Fibroblast of the aortic adventitia (primary cell): ENCODE measurements at regions not wholly inside any gene's neighbourhood (a gene's known extent, or its start where the extent isn't known, plus 50 kb on each side); places are given as distances from the start of the nearest gene placed in this dataset.

ENCODE experiments used
- DNase-seq: peaks from one replicate; pipeline ENCODE4 v3.0.0-alpha.2; 2010; ENCODE audit warnings: low read depth
- H3K4me3 ChIP-seq: 2 replicates; pipeline ENCODE4 v1.5.1; 2011; ENCODE audit warnings: low read depth, mild to moderate bottlenecking, control low read depth, low read length, moderate library complexity
- TF ChIP-seq, protein P1 (sequence below): IDR thresholded peaks from 2 replicates; pipeline ENCODE4 v1.5.1; 2011; ENCODE audit warnings: mild to moderate bottlenecking, low read length, control low read depth, inconsistent platforms; ENCODE audit not compliant: insufficient read depth

DNA sequence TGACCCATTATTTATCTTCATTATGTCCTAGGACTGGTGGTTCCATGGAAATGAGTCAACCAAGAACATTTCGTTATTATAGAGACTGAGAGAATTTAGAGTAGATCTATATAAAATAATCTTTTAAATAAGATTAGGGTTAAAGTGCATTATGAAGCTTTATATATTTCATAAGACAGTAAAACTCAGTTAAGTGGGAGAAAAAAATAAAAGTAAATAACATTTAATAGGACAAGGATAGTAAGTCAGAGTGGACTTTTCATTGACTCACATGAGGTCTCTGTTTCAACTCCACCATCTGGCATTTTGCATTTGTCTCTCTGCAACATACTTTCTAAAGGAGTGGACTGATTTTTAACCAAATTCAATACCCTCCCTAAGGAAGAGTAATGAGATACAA is 125.3 kb upstream of the CCDC68 start:
- no peak overlapping the region for H3K4me3 ChIP-seq
- no peak for DNase-seq
- TF ChIP-seq, protein P1, sequence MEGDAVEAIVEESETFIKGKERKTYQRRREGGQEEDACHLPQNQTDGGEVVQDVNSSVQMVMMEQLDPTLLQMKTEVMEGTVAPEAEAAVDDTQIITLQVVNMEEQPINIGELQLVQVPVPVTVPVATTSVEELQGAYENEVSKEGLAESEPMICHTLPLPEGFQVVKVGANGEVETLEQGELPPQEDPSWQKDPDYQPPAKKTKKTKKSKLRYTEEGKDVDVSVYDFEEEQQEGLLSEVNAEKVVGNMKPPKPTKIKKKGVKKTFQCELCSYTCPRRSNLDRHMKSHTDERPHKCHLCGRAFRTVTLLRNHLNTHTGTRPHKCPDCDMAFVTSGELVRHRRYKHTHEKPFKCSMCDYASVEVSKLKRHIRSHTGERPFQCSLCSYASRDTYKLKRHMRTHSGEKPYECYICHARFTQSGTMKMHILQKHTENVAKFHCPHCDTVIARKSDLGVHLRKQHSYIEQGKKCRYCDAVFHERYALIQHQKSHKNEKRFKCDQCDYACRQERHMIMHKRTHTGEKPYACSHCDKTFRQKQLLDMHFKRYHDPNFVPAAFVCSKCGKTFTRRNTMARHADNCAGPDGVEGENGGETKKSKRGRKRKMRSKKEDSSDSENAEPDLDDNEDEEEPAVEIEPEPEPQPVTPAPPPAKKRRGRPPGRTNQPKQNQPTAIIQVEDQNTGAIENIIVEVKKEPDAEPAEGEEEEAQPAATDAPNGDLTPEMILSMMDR = no peak

DNA sequence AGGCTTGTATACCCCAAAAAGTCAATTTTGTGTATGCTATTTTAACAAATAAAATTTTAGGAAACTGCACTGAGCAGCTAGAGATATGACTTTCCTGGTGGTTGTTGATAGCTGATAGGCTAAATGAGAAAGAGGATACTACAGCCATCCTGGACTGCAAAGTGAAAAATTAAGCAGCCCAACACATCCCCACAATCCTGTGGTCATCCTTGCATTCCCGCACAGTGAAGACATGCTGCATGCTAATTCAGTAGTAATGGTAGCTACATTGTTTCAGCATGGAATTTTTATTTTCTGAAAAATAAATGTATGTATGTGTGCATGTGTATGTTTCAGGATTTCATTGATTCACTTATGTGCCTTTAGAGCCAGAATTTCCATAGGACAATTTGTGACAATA is 124.2 kb upstream of the CCDC68 start:
- no peak overlapping the region for H3K4me3 ChIP-seq
- TF ChIP-seq, protein P1 = no peak
- DNase-seq = no peak

- TF ChIP-seq, protein P1 = no peak
- H3K4me3 ChIP-seq = no peak overlapping the region
- no peak for DNase-seq
Measured at GRCh38 chr18:55079481-55080355, 120.5 kb upstream of the CCDC68 start.

DNA sequence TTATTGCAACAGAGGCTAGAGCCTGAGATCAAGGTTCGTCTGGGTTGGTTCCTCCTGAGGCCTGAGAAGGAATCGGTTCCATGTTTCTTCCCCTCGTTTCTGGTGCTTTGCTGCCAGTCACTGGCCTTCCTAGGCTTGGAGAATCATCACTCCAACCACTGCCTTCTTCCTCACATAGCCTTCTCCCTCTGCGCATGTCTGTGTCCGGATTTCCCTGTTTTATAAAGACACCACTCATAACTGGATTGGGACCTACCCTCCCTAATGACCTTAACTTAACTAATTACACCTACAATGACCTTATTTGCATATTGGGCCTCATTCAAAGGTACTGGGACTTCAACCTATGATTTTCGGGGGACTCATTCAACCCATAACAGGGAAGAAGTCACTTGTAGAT is 119.8 kb upstream of the CCDC68 start:
- no peak overlapping the region for H3K4me3 ChIP-seq
- TF ChIP-seq, protein P1 = no peak
- DNase-seq = no peak

GRCh38 chr18:55078303-55078932 is 119.2 kb upstream of the CCDC68 start:
- TF ChIP-seq, protein P1 = no peak
- DNase-seq = no peak
- no peak overlapping the region for H3K4me3 ChIP-seq

DNA sequence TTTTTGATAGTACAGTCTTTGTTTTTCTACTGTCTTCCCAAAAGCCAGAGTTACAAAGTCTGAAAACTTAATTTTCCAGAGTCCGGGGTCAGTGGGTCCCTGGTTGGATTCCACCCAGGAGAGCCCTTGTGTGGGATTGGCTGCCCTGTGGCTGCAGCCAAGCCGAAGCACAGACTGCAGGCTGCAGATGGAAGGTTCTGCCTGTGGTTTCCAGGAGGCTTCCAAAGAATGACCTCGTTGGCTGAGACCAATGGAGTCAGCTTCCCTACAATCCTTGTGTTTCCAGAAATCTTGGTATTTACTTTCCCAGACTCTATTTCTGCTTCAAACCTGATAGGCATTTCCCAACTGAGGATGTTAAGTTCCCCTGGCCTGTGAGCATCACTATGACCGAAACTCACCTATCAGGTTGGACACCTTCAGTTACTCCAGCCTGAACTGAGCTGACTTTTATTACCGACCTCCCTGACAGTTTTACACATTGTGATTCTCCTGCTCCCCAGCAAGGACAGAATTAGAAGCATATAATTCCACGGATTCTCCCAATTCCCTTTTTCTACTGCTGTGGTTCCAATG is 117.5 kb upstream of the CCDC68 start:
- H3K4me3 ChIP-seq = no peak overlapping the region
- TF ChIP-seq, protein P1 = no peak
- no peak for DNase-seq
